Activated T-cell treated with anti-CD3 and anti-CD28 coated beads, Interleukin-2, amount 50 U/mL, for 4 hours (primary cell): ENCODE measurements at regions not wholly inside any gene's neighbourhood (a gene's known extent, or its start where the extent isn't known, plus 50 kb on each side); places are given as distances from the start of the nearest gene placed in this dataset.
"Not testable (repeated sequence)": the region's sequence is repeated elsewhere in the genome, so short reads cannot be mapped to it uniquely, and the experiment has no call there.

Experiments
- ATAC-seq, 2 donors: fragments of 200-7000 bp; cut with Tn5 transposase; one replicate each; pipeline ENCODE4 v1.10.0; 2021
- DNase-seq: peaks from one replicate; pipeline ENCODE4 v3.0.0-alpha.2; 2020
- H3K27me3 Mint-ChIP-seq: one replicate; pipeline ENCODE4 v1.8.0; 2021; ENCODE audit warnings: low read depth, mixed read lengths
- H3K36me3 Mint-ChIP-seq: one replicate; pipeline ENCODE4 v1.8.0; 2022; ENCODE audit warnings: mixed read lengths; ENCODE audit not compliant: insufficient read depth
- H3K4me1 Mint-ChIP-seq: one replicate; pipeline ENCODE4 v1.8.0; 2021; ENCODE audit warnings: low read depth, mixed read lengths
- H3K4me3 Mint-ChIP-seq: one replicate; pipeline ENCODE4 v1.8.0; 2021; ENCODE audit warnings: mild to moderate bottlenecking, moderate library complexity, mixed read lengths
- H3K9me3 Mint-ChIP-seq: one replicate; pipeline ENCODE4 v1.8.0; 2021; ENCODE audit warnings: mixed read lengths

GRCh38 chr10:45235798-45236220 lies 79.6 kb downstream of the OR13A1 start:
- ATAC-seq (no peak), DNase-seq (no peak)
- no peaks in the 10 kb centered on the region for H3K4me1 Mint-ChIP-seq
- no peaks in the 10 kb centered on the region for H3K9me3 Mint-ChIP-seq
- H3K4me3 Mint-ChIP-seq: no peak overlapping the region
- no peaks in the 10 kb centered on the region for H3K36me3 Mint-ChIP-seq
- peaks cover 6% of the 10 kb centered on the region for H3K27me3 Mint-ChIP-seq

- no peak for DNase-seq
- H3K9me3 Mint-ChIP-seq: no peaks in the 10 kb centered on the region
- ATAC-seq: no peak
- no peaks in the 10 kb centered on the region for H3K36me3 Mint-ChIP-seq
- H3K4me1 Mint-ChIP-seq: peaks cover 6% of the 10 kb centered on the region
- no peak overlapping the region for H3K4me3 Mint-ChIP-seq
- no peaks in the 10 kb centered on the region for H3K27me3 Mint-ChIP-seq
Observed at GRCh38 chr10:45238896-45239295, 76.5 kb downstream of the OR13A1 start.

GRCh38 chr10:45239642-45240041 lies 75.8 kb downstream of the OR13A1 start:
- ATAC-seq (no peak), DNase-seq (no peak)
- Mint-ChIP-seq H3K27me3 (no peaks in the 10 kb centered on the region), H3K9me3 (no peaks in the 10 kb centered on the region), H3K4me1 (peaks cover 6% of the 10 kb centered on the region), H3K36me3 (no peaks in the 10 kb centered on the region), H3K4me3 (no peak overlapping the region)

- no peak overlapping the region for H3K4me3 Mint-ChIP-seq
- H3K36me3 Mint-ChIP-seq: no peaks in the 10 kb centered on the region
- no peaks in the 10 kb centered on the region for H3K27me3 Mint-ChIP-seq
- no peak for ATAC-seq
- DNase-seq: no peak
- H3K4me1 Mint-ChIP-seq: peaks cover 6% of the 10 kb centered on the region
- H3K9me3 Mint-ChIP-seq: no peaks in the 10 kb centered on the region
Observed at GRCh38 chr10:45241865-45242520, 73.4 kb downstream of the OR13A1 start.

- no peaks in the 10 kb centered on the region for H3K9me3 Mint-ChIP-seq
- no peak overlapping the region for H3K4me3 Mint-ChIP-seq
- no peak for ATAC-seq
- no peak for DNase-seq
- peaks cover 6% of the 10 kb centered on the region for H3K4me1 Mint-ChIP-seq
- H3K36me3 Mint-ChIP-seq: no peaks in the 10 kb centered on the region
- H3K27me3 Mint-ChIP-seq: no peaks in the 10 kb centered on the region
Observed at GRCh38 chr10:45243261-45243660, 72.1 kb downstream of the OR13A1 start.

GRCh38 chr10:45246522-45246921 lies 68.9 kb downstream of the OR13A1 start:
- H3K4me3 Mint-ChIP-seq: no peak overlapping the region
- no peaks in the 10 kb centered on the region for H3K36me3 Mint-ChIP-seq
- peaks cover 8% of the 10 kb centered on the region for H3K4me1 Mint-ChIP-seq
- DNase-seq (no peak), ATAC-seq (no peak)
- no peaks in the 10 kb centered on the region for H3K9me3 Mint-ChIP-seq
- H3K27me3 Mint-ChIP-seq: peaks cover 4% of the 10 kb centered on the region

GRCh38 chr10:45249978-45250693 lies 65.3 kb downstream of the OR13A1 start:
- ATAC-seq: no peak
- Mint-ChIP-seq H3K4me3 (no peak overlapping the region), H3K27me3 (peaks cover 4% of the 10 kb centered on the region), H3K9me3 (no peaks in the 10 kb centered on the region), H3K4me1 (peaks cover 3% of the 10 kb centered on the region), H3K36me3 (no peaks in the 10 kb centered on the region)
- DNase-seq: no peak

GRCh38 chr10:45250694-45251075 lies 64.7 kb downstream of the OR13A1 start:
- DNase-seq, H3K27me3 Mint-ChIP-seq, H3K4me1 Mint-ChIP-seq, H3K36me3 Mint-ChIP-seq, H3K4me3 Mint-ChIP-seq, ATAC-seq, H3K9me3 Mint-ChIP-seq: not testable (repeated sequence)
